ENCODE measurements at regions not wholly inside any gene's neighbourhood (a gene's known extent, or its start where the extent isn't known, plus 50 kb on each side); places are given as distances from the start of the nearest gene placed in this dataset.

DNA sequence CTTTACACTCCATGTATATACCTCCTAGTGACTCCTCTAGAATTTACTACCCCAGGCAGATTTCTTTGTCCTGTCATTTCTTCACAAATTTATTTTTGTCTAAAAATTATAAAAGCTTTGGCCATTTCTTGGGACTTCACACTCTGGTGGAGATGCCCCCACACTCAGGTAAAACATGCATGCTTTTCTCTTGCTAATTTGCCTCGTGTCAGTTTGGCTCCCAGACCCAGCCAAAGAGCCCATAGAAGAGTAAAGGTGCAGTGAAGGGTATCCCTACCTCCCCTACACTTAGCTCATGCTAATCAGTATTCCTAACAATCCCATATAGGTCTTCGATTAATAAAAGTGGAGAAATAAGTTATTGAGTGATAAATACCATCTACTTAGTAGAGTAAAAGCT, 256.5 kb upstream of the KRR1 start:
- Histone ChIP-seq H3K18ac (ENCODE audit: low read length) (no peak overlapping the region), H3K4ac (ENCODE audit: low read length) (no peak overlapping the region), H2BK15ac (ENCODE audit: low read length) (no peak overlapping the region), H4K8ac (ENCODE audit: low read depth, low read length) (no peak overlapping the region), H3K27me3 (ENCODE audit: control insufficient read depth in 3 of 3, insufficient read depth in 3 of 3, low read depth in 1 of 3, low read length in 3 of 3) (no peaks in the 10 kb centered on the region), H4K91ac (ENCODE audit: low read depth, low read length, poor library complexity) (no peak overlapping the region), H2BK12ac (ENCODE audit: low read length) (no peak overlapping the region), H3K79me1 (ENCODE audit: low read depth, low read length) (no peaks in the 10 kb centered on the region), H3K36me3 (replicated peaks in 1 of 2; ENCODE audit: control insufficient read depth in 2 of 2, insufficient read depth in 2 of 2, low read length in 2 of 2) (no peaks in the 10 kb centered on the region), H3K14ac (ENCODE audit: low read length) (no peak overlapping the region), H2BK120ac (ENCODE audit: low read depth, low read length) (no peak overlapping the region), H3K4me1 (ENCODE audit: control insufficient read depth in 2 of 2, insufficient read depth in 1 of 2, low read depth in 1 of 2, low read length in 2 of 2) (peaks cover 9 to 13% of the 10 kb centered on the region in 2 donors), H3K23ac (ENCODE audit: low read depth, low read length, poor library complexity) (no peak overlapping the region), H3K27ac (replicated peaks; ENCODE audit: low read length) (no peak overlapping the region), H2AFZ (ENCODE audit: low read length) (no peak overlapping the region), H3K4me3 (ENCODE audit: low read length in 2 of 2) (no peak overlapping the region), H3K4me2 (ENCODE audit: insufficient read depth, low read length, poor library complexity, severe bottlenecking) (no peak overlapping the region), H3K9me3 (replicated peaks in 1 of 2; ENCODE audit: control insufficient read depth in 2 of 2, insufficient read depth in 1 of 2, low read depth in 1 of 2, low read length in 2 of 2) (no peaks in the 10 kb centered on the region), H2AK5ac (ENCODE audit: low read depth, low read length) (no peak overlapping the region), H2BK5ac (ENCODE audit: low read length) (no peak overlapping the region), H3K9ac (ENCODE audit: low read depth, low read length, poor library complexity) (no peak overlapping the region)
- no CpG with 5 or more reads among the region's 2 CpGs for WGBS, 2 donors (ENCODE audit: extremely low coverage in 2 of 2, insufficient read length in 2 of 2, insufficient replicate concordance in 1 of 2)
- no peak for DNase-seq (ENCODE audit: low spot score)

DNA sequence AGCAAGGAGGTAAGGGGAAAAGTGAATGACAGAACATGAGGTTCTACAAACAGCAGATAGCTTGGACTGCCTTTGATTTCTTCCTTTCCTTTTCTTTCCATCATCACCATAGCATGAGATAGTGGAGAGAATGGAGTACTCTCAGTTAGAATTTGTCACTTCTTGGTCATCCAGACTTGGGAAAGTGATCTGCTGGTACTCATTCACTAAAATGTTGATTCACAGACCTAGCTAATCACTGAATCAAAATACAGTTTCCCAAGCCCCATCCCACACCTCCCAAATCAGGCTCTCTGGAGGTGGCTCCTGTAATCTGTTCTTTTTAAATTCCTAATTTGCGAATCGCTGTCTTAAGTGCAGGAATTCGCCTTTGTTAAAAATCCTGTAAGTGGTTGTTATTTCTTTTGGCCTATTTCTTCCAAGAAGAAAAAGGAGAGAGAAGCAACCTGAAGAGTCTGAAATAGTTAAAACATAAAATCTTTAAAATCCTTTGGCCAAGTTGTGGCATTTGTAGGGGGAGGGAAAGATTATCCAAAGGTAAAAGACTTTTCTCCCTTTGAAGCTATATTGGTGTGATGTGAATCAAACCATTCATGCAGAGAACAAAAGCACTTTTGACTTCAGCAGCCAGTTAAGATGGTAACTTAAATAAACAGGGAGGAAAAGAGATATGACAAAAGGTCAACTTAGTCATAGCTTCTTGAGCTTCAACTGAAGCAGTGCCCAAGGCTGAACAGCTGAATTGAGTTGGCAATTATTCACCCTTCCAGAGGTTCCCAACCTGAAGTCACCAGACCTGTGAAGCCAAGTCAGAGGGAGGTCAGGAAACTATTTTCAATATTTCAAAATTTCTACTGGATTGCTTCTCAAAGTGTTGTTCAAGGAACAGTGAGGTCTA, 255.1 kb upstream of the KRR1 start:
- no CpG with 5 or more reads among the region's 3 CpGs for WGBS, 2 donors (ENCODE audit: extremely low coverage in 2 of 2, insufficient read length in 2 of 2, insufficient replicate concordance in 1 of 2)
- no peak overlapping the region for H4K8ac ChIP-seq (ENCODE audit: low read depth, low read length)
- no peaks in the 10 kb centered on the region for H3K36me3 ChIP-seq (replicated peaks in 1 of 2; ENCODE audit: control insufficient read depth in 2 of 2, insufficient read depth in 2 of 2, low read length in 2 of 2)
- no peak overlapping the region for H3K4me2 ChIP-seq (ENCODE audit: insufficient read depth, low read length, poor library complexity, severe bottlenecking)
- no peak for DNase-seq (ENCODE audit: low spot score)
- no peak overlapping the region for H3K27ac ChIP-seq (replicated peaks; ENCODE audit: low read length)
- H3K4ac ChIP-seq (ENCODE audit: low read length) = no peak overlapping the region
- no peak overlapping the region for H2AK5ac ChIP-seq (ENCODE audit: low read depth, low read length)
- no peak overlapping the region for H3K4me3 ChIP-seq (ENCODE audit: low read length in 2 of 2)
- no peak overlapping the region for H3K18ac ChIP-seq (ENCODE audit: low read length)
- no peak overlapping the region for H2BK5ac ChIP-seq (ENCODE audit: low read length)
- H2BK12ac ChIP-seq (ENCODE audit: low read length) = no peak overlapping the region
- no peak overlapping the region for H3K23ac ChIP-seq (ENCODE audit: low read depth, low read length, poor library complexity)
- no peak overlapping the region for H2BK120ac ChIP-seq (ENCODE audit: low read depth, low read length)
- H3K4me1 ChIP-seq (ENCODE audit: control insufficient read depth in 2 of 2, insufficient read depth in 1 of 2, low read depth in 1 of 2, low read length in 2 of 2) = peaks cover 9 to 13% of the 10 kb centered on the region in 2 donors
- H3K27me3 ChIP-seq (ENCODE audit: control insufficient read depth in 3 of 3, insufficient read depth in 3 of 3, low read depth in 1 of 3, low read length in 3 of 3) = no peaks in the 10 kb centered on the region
- H2AFZ ChIP-seq (ENCODE audit: low read length) = no peak overlapping the region
- H3K9ac ChIP-seq (ENCODE audit: low read depth, low read length, poor library complexity) = no peak overlapping the region
- H3K9me3 ChIP-seq (replicated peaks in 1 of 2; ENCODE audit: control insufficient read depth in 2 of 2, insufficient read depth in 1 of 2, low read depth in 1 of 2, low read length in 2 of 2) = no peaks in the 10 kb centered on the region
- H2BK15ac ChIP-seq (ENCODE audit: low read length) = no peak overlapping the region
- H4K91ac ChIP-seq (ENCODE audit: low read depth, low read length, poor library complexity) = no peak overlapping the region
- H3K79me1 ChIP-seq (ENCODE audit: low read depth, low read length) = no peaks in the 10 kb centered on the region
- H3K14ac ChIP-seq (ENCODE audit: low read length) = no peak overlapping the region

DNA sequence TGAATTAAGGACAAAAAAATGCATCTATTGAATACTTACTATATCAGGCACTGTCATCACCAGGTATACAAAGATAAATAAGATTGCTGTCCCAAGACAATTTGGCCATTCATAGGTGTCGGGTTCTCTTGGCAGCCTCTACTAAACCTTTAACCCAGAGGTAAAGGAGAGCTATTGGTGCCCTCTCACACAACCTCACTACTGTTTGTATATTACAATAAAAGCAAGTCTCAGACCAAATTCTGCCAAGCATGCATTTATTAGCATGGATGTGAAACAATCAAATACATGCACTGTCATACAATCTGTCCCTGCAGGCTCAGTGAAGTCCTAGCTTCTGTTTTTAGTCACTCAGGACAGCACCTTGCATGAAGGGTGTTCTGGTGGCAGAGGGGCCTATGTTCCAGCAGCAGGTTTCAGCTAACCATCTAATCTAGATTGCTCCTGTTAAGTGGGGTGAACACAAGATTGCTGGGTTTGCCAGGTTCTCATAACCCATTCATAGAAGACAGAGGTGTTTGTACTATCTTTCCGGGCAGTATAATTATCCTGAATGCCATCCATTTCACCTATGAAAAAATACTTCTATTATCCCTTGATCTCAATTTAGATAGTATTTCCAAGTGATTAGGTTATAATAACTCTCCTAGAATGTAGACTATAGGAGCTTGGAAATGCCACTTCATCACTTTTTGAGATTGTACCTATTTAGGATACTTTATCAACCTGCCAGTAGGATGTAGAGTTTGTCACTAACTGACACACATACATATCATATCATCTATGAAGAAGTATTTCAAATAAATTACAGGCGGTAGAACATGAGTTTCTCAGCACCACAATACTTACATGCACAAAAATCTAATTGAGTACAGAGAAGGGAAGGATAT, 254.0 kb upstream of the KRR1 start:
- no peak overlapping the region for H3K27ac ChIP-seq (replicated peaks; ENCODE audit: low read length)

More for the DNA sequence above, 254.0 kb upstream of the KRR1 start:
- H3K4me1 ChIP-seq (ENCODE audit: control insufficient read depth in 2 of 2, insufficient read depth in 1 of 2, low read depth in 1 of 2, low read length in 2 of 2) = peaks cover 9 to 13% of the 10 kb centered on the region in 2 donors
- H2BK120ac ChIP-seq (ENCODE audit: low read depth, low read length) = no peak overlapping the region
- no peak overlapping the region for H2AK5ac ChIP-seq (ENCODE audit: low read depth, low read length)
- H3K14ac ChIP-seq (ENCODE audit: low read length) = no peak overlapping the region
- no peak overlapping the region for H2BK12ac ChIP-seq (ENCODE audit: low read length)
- H3K4ac ChIP-seq (ENCODE audit: low read length) = no peak overlapping the region
- H3K36me3 ChIP-seq (replicated peaks in 1 of 2; ENCODE audit: control insufficient read depth in 2 of 2, insufficient read depth in 2 of 2, low read length in 2 of 2) = no peaks in the 10 kb centered on the region
- H4K8ac ChIP-seq (ENCODE audit: low read depth, low read length) = no peak overlapping the region
- no peaks in the 10 kb centered on the region for H3K27me3 ChIP-seq (ENCODE audit: control insufficient read depth in 3 of 3, insufficient read depth in 3 of 3, low read depth in 1 of 3, low read length in 3 of 3)
- H3K4me3 ChIP-seq (ENCODE audit: low read length in 2 of 2) = no peak overlapping the region
- no peak overlapping the region for H2BK15ac ChIP-seq (ENCODE audit: low read length)
- no peak overlapping the region for H2BK5ac ChIP-seq (ENCODE audit: low read length)
- no peak overlapping the region for H3K9ac ChIP-seq (ENCODE audit: low read depth, low read length, poor library complexity)
- no peak overlapping the region for H3K4me2 ChIP-seq (ENCODE audit: insufficient read depth, low read length, poor library complexity, severe bottlenecking)
- no peaks in the 10 kb centered on the region for H3K9me3 ChIP-seq (replicated peaks in 1 of 2; ENCODE audit: control insufficient read depth in 2 of 2, insufficient read depth in 1 of 2, low read depth in 1 of 2, low read length in 2 of 2)
- WGBS, 2 donors (ENCODE audit: extremely low coverage in 2 of 2, insufficient read length in 2 of 2, insufficient replicate concordance in 1 of 2) = no CpG with 5 or more reads among the region's 3 CpGs
- H4K91ac ChIP-seq (ENCODE audit: low read depth, low read length, poor library complexity) = no peak overlapping the region
- H3K18ac ChIP-seq (ENCODE audit: low read length) = no peak overlapping the region
- H3K23ac ChIP-seq (ENCODE audit: low read depth, low read length, poor library complexity) = no peak overlapping the region
- no peak overlapping the region for H2AFZ ChIP-seq (ENCODE audit: low read length)
- DNase-seq (ENCODE audit: low spot score) = no peak
- no peaks in the 10 kb centered on the region for H3K79me1 ChIP-seq (ENCODE audit: low read depth, low read length)

Data from neuronal stem cell (in vitro differentiated cells).